H1 (cell line): ENCODE measurements at regions not wholly inside any gene's neighbourhood (a gene's known extent, or its start where the extent isn't known, plus 50 kb on each side); places are given as distances from the start of the nearest gene placed in this dataset.

ENCODE experiments used
- CBX8 ChIP-seq: fragments of 300-800, 300-1000 bp; sonication (generic); IDR thresholded peaks from 2 replicates; pipeline ENCODE4 v1.7.1; 2016; ENCODE audit warnings: low read depth, low read length, borderline replicate concordance
- CHD2 ChIP-seq: IDR thresholded peaks from 2 replicates; pipeline ENCODE4 v1.6.1; 2012; ENCODE audit warnings: low read length, improper control_type of control experiment
- FOSL1 ChIP-seq: IDR thresholded peaks from 2 replicates; pipeline ENCODE4 v1.6.1; 2011; ENCODE audit warnings: mild to moderate bottlenecking, low read depth, low read length, moderate library complexity; ENCODE audit not compliant: insufficient read depth
- GABPA ChIP-seq: IDR thresholded peaks from 2 replicates; pipeline ENCODE4 v1.6.1; 2011; ENCODE audit warnings: mild to moderate bottlenecking, low read length, moderate library complexity, borderline replicate concordance; ENCODE audit not compliant: insufficient read depth
- GTF2F1 ChIP-seq: IDR thresholded peaks from 2 replicates; pipeline ENCODE4 v1.6.1; 2012; ENCODE audit warnings: low read depth, low read length, improper control_type of control experiment, borderline replicate concordance
- JUND ChIP-seq: IDR thresholded peaks from 2 replicates; pipeline ENCODE4 v1.6.1; 2011; ENCODE audit warnings: mild to moderate bottlenecking, improper control_type of control experiment, low read length
- KDM5A ChIP-seq: fragments of 200-600 bp; IDR thresholded peaks from 2 replicates; pipeline ENCODE4 v1.7.1; 2012; ENCODE audit warnings: mild to moderate bottlenecking, low read length, inconsistent platforms, mixed read lengths
- PHF8 ChIP-seq: fragments of 200-600 bp; sonication (generic); conservative IDR thresholded peaks from 2 replicates; pipeline ENCODE4 v1.7.1; 2012; ENCODE audit warnings: low read depth, mild to moderate bottlenecking, inconsistent platforms, low read length, moderate library complexity

DNA sequence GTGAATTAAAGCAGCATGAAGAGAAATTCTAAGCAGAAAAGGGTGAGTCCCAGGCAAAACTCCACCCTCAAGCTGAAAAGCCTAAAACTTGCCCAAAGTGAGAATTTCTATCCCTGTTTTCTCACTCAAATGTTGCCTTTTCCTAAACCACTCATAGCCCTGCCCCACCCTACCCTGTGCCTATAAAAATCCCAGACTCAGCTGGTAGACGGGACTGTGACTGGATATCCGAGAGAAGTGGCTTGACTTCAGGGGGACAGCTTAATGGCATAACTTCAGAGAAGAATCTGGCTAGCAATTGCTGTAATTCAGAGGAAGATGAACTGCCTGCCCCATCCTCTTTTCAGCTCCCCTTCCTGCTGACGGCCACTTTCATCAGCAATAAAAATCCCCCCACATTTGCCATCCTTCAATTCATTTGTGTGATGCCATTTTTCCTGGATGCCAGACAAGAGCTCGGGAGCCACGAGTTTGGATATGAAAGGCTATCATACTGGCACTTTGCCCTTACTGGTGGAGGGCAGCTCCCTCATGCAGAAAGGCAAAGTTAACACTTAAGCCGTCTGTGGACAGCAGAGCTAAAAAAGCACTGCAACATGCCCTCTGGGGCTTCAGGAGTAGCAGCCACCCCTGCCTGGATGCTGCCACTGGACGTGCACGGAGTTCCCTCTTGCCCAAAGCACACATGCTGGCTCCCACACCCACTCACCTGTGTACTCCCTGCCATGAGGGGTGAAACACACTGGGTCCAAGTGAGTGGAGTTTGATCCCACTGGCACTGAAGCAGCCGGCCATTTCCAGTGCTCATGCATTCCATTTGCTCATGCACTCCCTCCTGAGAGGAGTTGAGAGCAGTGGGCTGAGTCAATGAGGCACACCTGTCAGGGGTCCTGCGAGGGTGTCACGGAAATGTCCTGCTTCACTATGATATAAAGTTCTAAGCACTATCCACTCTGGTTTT lies 670.6 kb downstream of the PLOD2 start (continued):
- no peak for TF ChIP-seq GABPA
- no peak for TF ChIP-seq CHD2
- no peak for TF ChIP-seq KDM5A
- no peak for TF ChIP-seq PHF8
- no peak for TF ChIP-seq GTF2F1
- TF ChIP-seq CBX8 = no peak
- no peak for TF ChIP-seq JUND
- no peak for TF ChIP-seq FOSL1
